Smooth muscle cell (in vitro differentiated cells): ENCODE measurements at regions not wholly inside any gene's neighbourhood (a gene's known extent, or its start where the extent isn't known, plus 50 kb on each side); places are given as distances from the start of the nearest gene placed in this dataset. TPM values are rescaled to one million over a fixed set of nuclear protein-coding genes. Genes with fewer than 3 reads are reported as not detected.

Source experiments
- DNase-seq: peaks from one replicate; lab custom pipeline; 2025; ENCODE audit not compliant: unreplicated experiment; lab: John Stamatoyannopoulos, UW
- H2AFZ ChIP-seq: fragments of 200-600 bp; sonication (generic); 2 replicates; pipeline ENCODE4 v1.6.0; 2016; ENCODE audit warnings: antibody characterized with exemption, low read depth, mild to moderate bottlenecking
- H3F3A ChIP-seq: fragments of 200-600 bp; sonication (generic); 2 replicates; pipeline ENCODE4 v1.6.0; 2017; ENCODE audit warnings: antibody characterized with exemption, low read depth
- H3K27ac ChIP-seq: fragments of 200-600 bp; sonication (generic); 2 replicates; pipeline ENCODE4 v1.5.1; 2016; ENCODE audit warnings: low read depth, mild to moderate bottlenecking
- H3K27me3 ChIP-seq: fragments of 200-600 bp; sonication (generic); 2 replicates; pipeline ENCODE4 v1.6.1; 2016; ENCODE audit warnings: low read depth, mild to moderate bottlenecking
- H3K36me3 ChIP-seq: fragments of 200-600 bp; sonication (generic); 2 replicates; pipeline ENCODE4 v1.5.1; 2016; ENCODE audit warnings: low read depth
- H3K4me1 ChIP-seq: fragments of 200-600 bp; sonication (generic); 2 replicates; pipeline ENCODE4 v1.5.1; 2016; ENCODE audit warnings: low read depth
- H3K4me2 ChIP-seq: fragments of 200-600 bp; sonication (generic); 2 replicates; pipeline ENCODE4 v1.6.0; 2016; ENCODE audit warnings: mild to moderate bottlenecking
- H3K4me3 ChIP-seq: fragments of 200-600 bp; sonication (generic); 2 replicates; pipeline ENCODE4 v1.5.1; 2016; ENCODE audit warnings: mild to moderate bottlenecking
- H3K79me2 ChIP-seq: fragments of 200-600 bp; sonication (generic); 2 replicates; pipeline ENCODE4 v1.6.0; 2016; ENCODE audit warnings: low read depth, mild to moderate bottlenecking
- H3K9ac ChIP-seq: fragments of 200-600 bp; sonication (generic); 2 replicates; pipeline ENCODE4 v1.6.0; 2016; ENCODE audit warnings: low read depth
- H3K9me3 ChIP-seq: fragments of 200-600 bp; sonication (generic); replicated peaks from 2 replicates; pipeline ENCODE4 v1.5.1; 2016; ENCODE audit warnings: low read depth
- H4K20me1 ChIP-seq: fragments of 200-600 bp; sonication (generic); 2 replicates; pipeline ENCODE4 v1.6.0; 2016; ENCODE audit warnings: low read depth
- CTCF ChIP-seq: fragments of 200-600 bp; sonication (generic); IDR thresholded peaks from 2 replicates; pipeline ENCODE4 v1.5.1; 2017; ENCODE audit warnings: borderline replicate concordance, mild to moderate bottlenecking, antibody characterized with exemption; ENCODE audit not compliant: insufficient read depth, poor library complexity, severe bottlenecking
- WGBS: methylation state at CpG from one replicate; pipeline ENCODE4 v1.1.7; 2016; ENCODE audit warnings: low lambda C conversion rate; 5-methylcytosine and 5-hydroxymethylcytosine counted together
- small RNA-seq: library from RNA; depleted of rRNA; stranded (forward); fragments of <200 nt; gene quantifications from one replicate; pipeline ENCODE3, GENCODE V24; 2014

GRCh38 chr5:35281613-35282012 is 51.3 kb upstream of the PRLR start:
- DNase-seq, result no peak
- Histone ChIP-seq H3K36me3 (no peaks in the 10 kb centered on the region), H3K9me3 (no peaks in the 10 kb centered on the region), H3F3A (no peaks in the 10 kb centered on the region), H3K27me3 (no peaks in the 10 kb centered on the region), H2AFZ (no peak overlapping the region), H3K79me2 (no peaks in the 10 kb centered on the region), H3K4me1 (peaks cover 7% of the 10 kb centered on the region), H3K27ac (no peak overlapping the region), H3K4me3 (no peak overlapping the region), H3K9ac (no peak overlapping the region), H4K20me1 (no peaks in the 10 kb centered on the region), H3K4me2 (no peak overlapping the region)
- no peak for TF ChIP-seq CTCF
- WGBS, result 90% methylated on average over 2 of the region's 2 CpGs

Small RNAs in the stretch of these regions (small RNA-seq; reads per million reads assigned to genes)
- not detected for gene RF00012
